ENCODE measurements at regions not wholly inside any gene's neighbourhood (a gene's known extent, or its start where the extent isn't known, plus 50 kb on each side); places are given as distances from the start of the nearest gene placed in this dataset.

- TF ChIP-seq, protein P1, sequence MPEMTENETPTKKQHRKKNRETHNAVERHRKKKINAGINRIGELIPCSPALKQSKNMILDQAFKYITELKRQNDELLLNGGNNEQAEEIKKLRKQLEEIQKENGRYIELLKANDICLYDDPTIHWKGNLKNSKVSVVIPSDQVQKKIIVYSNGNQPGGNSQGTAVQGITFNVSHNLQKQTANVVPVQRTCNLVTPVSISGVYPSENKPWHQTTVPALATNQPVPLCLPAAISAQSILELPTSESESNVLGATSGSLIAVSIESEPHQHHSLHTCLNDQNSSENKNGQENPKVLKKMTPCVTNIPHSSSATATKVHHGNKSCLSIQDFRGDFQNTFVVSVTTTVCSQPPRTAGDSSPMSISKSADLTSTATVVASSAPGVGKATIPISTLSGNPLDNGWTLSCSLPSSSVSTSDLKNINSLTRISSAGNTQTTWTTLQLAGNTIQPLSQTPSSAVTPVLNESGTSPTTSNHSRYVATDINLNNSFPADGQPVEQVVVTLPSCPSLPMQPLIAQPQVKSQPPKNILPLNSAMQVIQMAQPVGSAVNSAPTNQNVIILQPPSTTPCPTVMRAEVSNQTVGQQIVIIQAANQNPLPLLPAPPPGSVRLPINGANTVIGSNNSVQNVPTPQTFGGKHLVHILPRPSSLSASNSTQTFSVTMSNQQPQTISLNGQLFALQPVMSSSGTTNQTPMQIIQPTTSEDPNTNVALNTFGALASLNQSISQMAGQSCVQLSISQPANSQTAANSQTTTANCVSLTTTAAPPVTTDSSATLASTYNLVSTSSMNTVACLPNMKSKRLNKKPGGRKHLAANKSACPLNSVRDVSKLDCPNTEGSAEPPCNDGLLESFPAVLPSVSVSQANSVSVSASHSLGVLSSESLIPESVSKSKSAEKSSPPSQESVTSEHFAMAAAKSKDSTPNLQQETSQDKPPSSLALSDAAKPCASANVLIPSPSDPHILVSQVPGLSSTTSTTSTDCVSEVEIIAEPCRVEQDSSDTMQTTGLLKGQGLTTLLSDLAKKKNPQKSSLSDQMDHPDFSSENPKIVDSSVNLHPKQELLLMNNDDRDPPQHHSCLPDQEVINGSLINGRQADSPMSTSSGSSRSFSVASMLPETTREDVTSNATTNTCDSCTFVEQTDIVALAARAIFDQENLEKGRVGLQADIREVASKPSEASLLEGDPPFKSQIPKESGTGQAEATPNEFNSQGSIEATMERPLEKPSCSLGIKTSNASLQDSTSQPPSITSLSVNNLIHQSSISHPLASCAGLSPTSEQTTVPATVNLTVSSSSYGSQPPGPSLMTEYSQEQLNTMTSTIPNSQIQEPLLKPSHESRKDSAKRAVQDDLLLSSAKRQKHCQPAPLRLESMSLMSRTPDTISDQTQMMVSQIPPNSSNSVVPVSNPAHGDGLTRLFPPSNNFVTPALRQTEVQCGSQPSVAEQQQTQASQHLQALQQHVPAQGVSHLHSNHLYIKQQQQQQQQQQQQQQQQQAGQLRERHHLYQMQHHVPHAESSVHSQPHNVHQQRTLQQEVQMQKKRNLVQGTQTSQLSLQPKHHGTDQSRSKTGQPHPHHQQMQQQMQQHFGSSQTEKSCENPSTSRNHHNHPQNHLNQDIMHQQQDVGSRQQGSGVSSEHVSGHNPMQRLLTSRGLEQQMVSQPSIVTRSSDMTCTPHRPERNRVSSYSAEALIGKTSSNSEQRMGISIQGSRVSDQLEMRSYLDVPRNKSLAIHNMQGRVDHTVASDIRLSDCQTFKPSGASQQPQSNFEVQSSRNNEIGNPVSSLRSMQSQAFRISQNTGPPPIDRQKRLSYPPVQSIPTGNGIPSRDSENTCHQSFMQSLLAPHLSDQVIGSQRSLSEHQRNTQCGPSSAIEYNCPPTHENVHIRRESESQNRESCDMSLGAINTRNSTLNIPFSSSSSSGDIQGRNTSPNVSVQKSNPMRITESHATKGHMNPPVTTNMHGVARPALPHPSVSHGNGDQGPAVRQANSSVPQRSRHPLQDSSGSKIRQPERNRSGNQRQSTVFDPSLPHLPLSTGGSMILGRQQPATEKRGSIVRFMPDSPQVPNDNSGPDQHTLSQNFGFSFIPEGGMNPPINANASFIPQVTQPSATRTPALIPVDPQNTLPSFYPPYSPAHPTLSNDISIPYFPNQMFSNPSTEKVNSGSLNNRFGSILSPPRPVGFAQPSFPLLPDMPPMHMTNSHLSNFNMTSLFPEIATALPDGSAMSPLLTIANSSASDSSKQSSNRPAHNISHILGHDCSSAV (CRISPR knock-in tag; IDR thresholded peaks at IDR 0.05; ENCODE audit: borderline replicate concordance), result no peak
- TF ChIP-seq GZF1 (CRISPR knock-in tag; IDR thresholded peaks at IDR 0.05) (no peak), YEATS4 (CRISPR knock-in tag; IDR thresholded peaks at IDR 0.05; ENCODE audit: borderline replicate concordance) (no peak), SRSF4 (IDR thresholded peaks at IDR 0.05; ENCODE audit: low read depth, low read length, poor library complexity, severe bottlenecking) (no peak), HOMEZ (CRISPR knock-in tag; IDR thresholded peaks at IDR 0.05; ENCODE audit: low read depth) (no peak), MAF1 (CRISPR knock-in tag; IDR thresholded peaks at IDR 0.05; ENCODE audit: borderline replicate concordance) (no peak), ZNF761 (CRISPR knock-in tag; conservative IDR thresholded peaks at IDR 0.05) (no peak), RFXANK (CRISPR knock-in tag; IDR thresholded peaks at IDR 0.05) (no peak)
- TF ChIP-seq, protein P2, sequence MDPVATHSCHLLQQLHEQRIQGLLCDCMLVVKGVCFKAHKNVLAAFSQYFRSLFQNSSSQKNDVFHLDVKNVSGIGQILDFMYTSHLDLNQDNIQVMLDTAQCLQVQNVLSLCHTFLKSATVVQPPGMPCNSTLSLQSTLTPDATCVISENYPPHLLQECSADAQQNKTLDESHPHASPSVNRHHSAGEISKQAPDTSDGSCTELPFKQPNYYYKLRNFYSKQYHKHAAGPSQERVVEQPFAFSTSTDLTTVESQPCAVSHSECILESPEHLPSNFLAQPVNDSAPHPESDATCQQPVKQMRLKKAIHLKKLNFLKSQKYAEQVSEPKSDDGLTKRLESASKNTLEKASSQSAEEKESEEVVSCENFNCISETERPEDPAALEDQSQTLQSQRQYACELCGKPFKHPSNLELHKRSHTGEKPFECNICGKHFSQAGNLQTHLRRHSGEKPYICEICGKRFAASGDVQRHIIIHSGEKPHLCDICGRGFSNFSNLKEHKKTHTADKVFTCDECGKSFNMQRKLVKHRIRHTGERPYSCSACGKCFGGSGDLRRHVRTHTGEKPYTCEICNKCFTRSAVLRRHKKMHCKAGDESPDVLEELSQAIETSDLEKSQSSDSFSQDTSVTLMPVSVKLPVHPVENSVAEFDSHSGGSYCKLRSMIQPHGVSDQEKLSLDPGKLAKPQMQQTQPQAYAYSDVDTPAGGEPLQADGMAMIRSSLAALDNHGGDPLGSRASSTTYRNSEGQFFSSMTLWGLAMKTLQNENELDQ (CRISPR knock-in tag; IDR thresholded peaks at IDR 0.05; ENCODE audit: borderline replicate concordance), result no peak
These were observed 114.0 kb upstream of the NAMPT start (continued) for GRCh38 chr7:106398786-106399185.

Data from HepG2 (cell line).